A549 (cell line): ENCODE measurements at regions not wholly inside any gene's neighbourhood (a gene's known extent, or its start where the extent isn't known, plus 50 kb on each side); places are given as distances from the start of the nearest gene placed in this dataset.

Experiments
- ATAC-seq, 2 experiments: fragments of 200-7000 bp in 1 of 2; fragments of >200 bp in 1 of 2; cut with Nextera tagmentation in 1 of 2; cut with Tn5 transposase in 1 of 2; 3 replicates each; pipeline versions ENCODE4 v1.8.0 to v1.9.1; 2018 to 2020; ENCODE audit warnings: mild to moderate bottlenecking in 1 of 2, moderate library complexity in 1 of 2
- CTCF ChIA-PET: fragments of 300-600 bp; sonication (Branson Sonifier 250); formaldehyde crosslinking; extraction: SDS; loops from one replicate; lab custom pipeline; 2021; ENCODE audit warnings: antibody characterized with exemption, inconsistent platforms; lab: Yijun Ruan, JAX
- POLR2A ChIA-PET: fragments of 350-600 bp; formaldehyde crosslinking; extraction: SDS; loops from one replicate; lab custom pipeline; 2021; ENCODE audit warnings: antibody characterized with exemption, inconsistent platforms; lab: Yijun Ruan, JAX
- DNase-seq, 2 experiments: peaks; one replicate each; pipeline versions ENCODE4 v3.0.0 to v3.0.0-alpha.2; 2011 to 2016; ENCODE audit warnings: low read depth in 1 of 2, low spot score in 1 of 2
- FAIRE-seq: peaks from 2 replicates; lab custom pipeline; 2011; peaks lifted over from hg19 to GRCh38; lab: Jason Lieb, UNC
- H3K27ac ChIP-seq, 2 experiments: fragments of >200 bp; sonication (Bioruptor Twin); formaldehyde crosslinking; 3 replicates each; pipeline ENCODE4 v1.5.1; 2016 to 2017
- H3K4me1 ChIP-seq: fragments of >200 bp; sonication (Bioruptor Twin); formaldehyde crosslinking; 3 replicates; pipeline ENCODE4 v1.6.1; 2016
- H3K4me2 ChIP-seq: fragments of >200 bp; sonication (Bioruptor Twin); formaldehyde crosslinking; 3 replicates; pipeline ENCODE4 v1.6.1; 2016
- H3K4me3 ChIP-seq: fragments of >200 bp; sonication (Bioruptor Twin); formaldehyde crosslinking; 3 replicates; pipeline ENCODE4 v1.5.1; 2016
- H3K9me3 ChIP-seq: fragments of >200 bp; sonication (Bioruptor Twin); formaldehyde crosslinking; 3 replicates; pipeline ENCODE4 v1.6.1; 2016
- CBX8 ChIP-seq: fragments of 200-600 bp; sonication (generic); IDR thresholded peaks from 2 replicates; pipeline ENCODE4 v1.6.1; 2016
- CHD2 ChIP-seq: fragments of 150-350 bp; IDR thresholded peaks from 2 replicates; pipeline ENCODE4 v1.6.1; 2014; ENCODE audit warnings: low read length; ENCODE audit not compliant: partially characterized antibody
- ESRRA ChIP-seq: fragments of 150-350 bp; IDR thresholded peaks from 2 replicates; pipeline ENCODE4 v1.6.1; 2014; ENCODE audit warnings: mild to moderate bottlenecking, low read length, borderline replicate concordance
- FOXS1 ChIP-seq: fragments of 250-450 bp; sonication (Bioruptor Pico); IDR thresholded peaks from 2 replicates; pipeline ENCODE4 v1.5.0; 2020; ENCODE audit warnings: mild to moderate bottlenecking, moderate library complexity
- GATA3 ChIP-seq: IDR thresholded peaks from 2 replicates; pipeline ENCODE4 v1.6.1; 2012; ENCODE audit warnings: borderline replicate concordance
- HEYL ChIP-seq: fragments of 250-450 bp; sonication (Bioruptor Pico); IDR thresholded peaks from 2 replicates; pipeline ENCODE4 v1.8.0; 2021; ENCODE audit warnings: mild to moderate bottlenecking, moderate library complexity
- HOXB5 ChIP-seq: fragments of 250-450 bp; sonication (Bioruptor Pico); IDR thresholded peaks from 2 replicates; pipeline ENCODE4 v1.5.0; 2020; ENCODE audit warnings: mild to moderate bottlenecking, moderate library complexity
- JUNB ChIP-seq: fragments of >200 bp; sonication (Bioruptor Twin); formaldehyde crosslinking; IDR thresholded peaks from 2 replicates; pipeline ENCODE4 v1.6.1; 2016
- KDM1A ChIP-seq: fragments of 200-600 bp; sonication (generic); IDR thresholded peaks from 2 replicates; pipeline ENCODE4 v1.6.1; 2016; ENCODE audit warnings: low read depth, mild to moderate bottlenecking
- PHF8 ChIP-seq: fragments of 200-600 bp; sonication (generic); IDR thresholded peaks from 2 replicates; pipeline ENCODE4 v1.6.1; 2016; ENCODE audit warnings: low read depth, mild to moderate bottlenecking, antibody characterized with exemption, moderate library complexity, borderline replicate concordance
- SREBF2 ChIP-seq: fragments of 450-650 bp; IDR thresholded peaks from 2 replicates; pipeline ENCODE4 v1.6.1; 2014; ENCODE audit warnings: mild to moderate bottlenecking, moderate library complexity
- TFCP2L1 ChIP-seq: fragments of 250-450 bp; sonication (Bioruptor Pico); IDR thresholded peaks from 2 replicates; pipeline ENCODE4 v1.5.0; 2021; ENCODE audit warnings: mild to moderate bottlenecking
- WGBS: methylation state at CpG from one replicate; pipeline ENCODE4 v1.1.6; 2017; ENCODE audit errors: missing lambda C conversion rate; 5-methylcytosine and 5-hydroxymethylcytosine counted together
- TF ChIP-seq, protein P1 (sequence below): IDR thresholded peaks from 2 replicates; pipeline ENCODE4 v1.6.1; 2012
- TF ChIP-seq, protein P2 (sequence below): fragments of >200 bp; sonication (Bioruptor Twin); formaldehyde crosslinking; IDR thresholded peaks from 2 replicates; pipeline ENCODE4 v1.6.1; 2016
- TF ChIP-seq, protein P3 (sequence below): fragments of 250-450 bp; sonication (Bioruptor Pico); IDR thresholded peaks from 2 replicates; pipeline ENCODE4 v1.5.0; 2021; ENCODE audit warnings: mild to moderate bottlenecking, moderate library complexity, borderline replicate concordance
- TF ChIP-seq, protein P4 (sequence below): IDR thresholded peaks from 2 replicates; pipeline ENCODE4 v1.6.1; 2012; ENCODE audit warnings: low read depth, borderline replicate concordance
- TF ChIP-seq, protein P5 (sequence below): IDR thresholded peaks from 2 replicates; pipeline ENCODE4 v1.6.1; 2012

DNA sequence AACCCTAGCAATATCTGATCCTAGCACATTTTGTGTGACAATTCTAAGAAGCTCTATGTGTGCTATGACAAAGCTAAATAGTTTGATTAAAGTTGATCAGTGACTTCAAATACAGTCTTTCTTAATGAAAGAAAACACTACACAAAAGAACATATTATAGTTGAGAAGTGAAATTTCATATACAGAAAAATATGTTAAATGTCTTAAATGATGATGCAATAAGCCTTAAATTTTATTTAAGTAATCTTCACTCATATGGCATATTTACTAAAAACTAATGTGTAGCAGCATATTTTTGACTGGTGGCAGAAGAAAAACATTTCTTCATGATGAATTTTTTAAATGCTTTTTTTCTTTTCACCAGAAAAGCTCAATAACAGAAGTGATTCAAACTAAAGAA, 485.5 kb downstream of the TUSC7 start:
- TF ChIP-seq PHF8, result no peak
- no peak for TF ChIP-seq CBX8
- TF ChIP-seq, protein P1, sequence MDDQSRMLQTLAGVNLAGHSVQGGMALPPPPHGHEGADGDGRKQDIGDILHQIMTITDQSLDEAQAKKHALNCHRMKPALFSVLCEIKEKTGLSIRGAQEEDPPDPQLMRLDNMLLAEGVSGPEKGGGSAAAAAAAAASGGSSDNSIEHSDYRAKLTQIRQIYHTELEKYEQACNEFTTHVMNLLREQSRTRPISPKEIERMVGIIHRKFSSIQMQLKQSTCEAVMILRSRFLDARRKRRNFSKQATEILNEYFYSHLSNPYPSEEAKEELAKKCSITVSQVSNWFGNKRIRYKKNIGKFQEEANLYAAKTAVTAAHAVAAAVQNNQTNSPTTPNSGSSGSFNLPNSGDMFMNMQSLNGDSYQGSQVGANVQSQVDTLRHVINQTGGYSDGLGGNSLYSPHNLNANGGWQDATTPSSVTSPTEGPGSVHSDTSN, result no peak
- Histone ChIP-seq H3K9me3 (no peaks in the 10 kb centered on the region), H3K4me1 (no peaks in the 10 kb centered on the region), H3K4me3 (no peak overlapping the region), H3K4me2 (no peak overlapping the region), H3K27ac (no peak overlapping the region)
- DNase-seq, result no peak
- ChIA-PET CTCF (no interaction called here), POLR2A (no interaction called here)
- no peak for FAIRE-seq
- ATAC-seq, result no peak

DNA sequence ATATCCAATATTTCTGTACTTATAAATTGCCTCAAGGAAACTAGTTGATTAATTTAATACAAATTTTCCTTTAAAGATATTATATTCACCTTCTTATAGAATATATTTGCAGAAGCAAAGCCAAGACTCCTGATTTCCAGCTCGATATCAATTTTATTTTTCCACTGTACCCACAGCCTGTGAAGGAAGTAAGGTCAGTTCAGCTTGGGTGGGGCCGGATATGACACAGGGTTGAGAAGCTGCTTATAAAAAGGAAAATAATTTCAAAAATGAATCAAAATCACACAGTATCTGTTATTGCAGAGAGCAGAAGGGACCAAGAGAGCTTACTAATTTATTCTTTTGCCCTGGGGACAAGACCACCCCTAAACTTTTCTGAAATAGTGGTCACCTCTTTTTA, 491.4 kb downstream of the TUSC7 start:
- no peaks in the 10 kb centered on the region for H3K9me3 ChIP-seq
- ATAC-seq (no peak), FAIRE-seq (no peak), DNase-seq (no peak)
- ChIA-PET POLR2A (no interaction called here), CTCF (interaction anchor here (1.5 kb wide), 1 partner anchor 43 kb away, joined by 3 read pairs; no protein-coding TSS in a partner anchor)
- H3K27ac ChIP-seq, result no peak overlapping the region
- no peak for TF ChIP-seq FOXS1
- TF ChIP-seq, protein P2, sequence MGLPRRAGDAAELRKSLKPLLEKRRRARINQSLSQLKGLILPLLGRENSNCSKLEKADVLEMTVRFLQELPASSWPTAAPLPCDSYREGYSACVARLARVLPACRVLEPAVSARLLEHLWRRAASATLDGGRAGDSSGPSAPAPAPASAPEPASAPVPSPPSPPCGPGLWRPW, result no peak
- no peak for TF ChIP-seq JUNB
- TF ChIP-seq, protein P3, sequence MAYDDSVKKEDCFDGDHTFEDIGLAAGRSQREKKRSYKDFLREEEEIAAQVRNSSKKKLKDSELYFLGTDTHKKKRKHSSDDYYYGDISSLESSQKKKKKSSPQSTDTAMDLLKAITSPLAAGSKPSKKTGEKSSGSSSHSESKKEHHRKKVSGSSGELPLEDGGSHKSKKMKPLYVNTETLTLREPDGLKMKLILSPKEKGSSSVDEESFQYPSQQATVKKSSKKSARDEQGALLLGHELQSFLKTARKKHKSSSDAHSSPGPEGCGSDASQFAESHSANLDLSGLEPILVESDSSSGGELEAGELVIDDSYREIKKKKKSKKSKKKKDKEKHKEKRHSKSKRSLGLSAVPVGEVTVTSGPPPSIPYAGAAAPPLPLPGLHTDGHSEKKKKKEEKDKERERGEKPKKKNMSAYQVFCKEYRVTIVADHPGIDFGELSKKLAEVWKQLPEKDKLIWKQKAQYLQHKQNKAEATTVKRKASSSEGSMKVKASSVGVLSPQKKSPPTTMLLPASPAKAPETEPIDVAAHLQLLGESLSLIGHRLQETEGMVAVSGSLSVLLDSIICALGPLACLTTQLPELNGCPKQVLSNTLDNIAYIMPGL, result no peak
- TF ChIP-seq ESRRA, result no peak
- TF ChIP-seq GATA3, result no peak
- no peak for TF ChIP-seq KDM1A
- TF ChIP-seq HOXB5 (CRISPR knock-in tag), result no peak
- TF ChIP-seq SREBF2, result no peak
- TF ChIP-seq CHD2, result no peak
- TF ChIP-seq CBX8, result no peak
- WGBS, result 40% methylated on average over 2 of the region's 2 CpGs
- no peak overlapping the region for H3K4me3 ChIP-seq
- H3K4me2 ChIP-seq, result no peak overlapping the region
- H3K4me1 ChIP-seq, result no peaks in the 10 kb centered on the region

DNA sequence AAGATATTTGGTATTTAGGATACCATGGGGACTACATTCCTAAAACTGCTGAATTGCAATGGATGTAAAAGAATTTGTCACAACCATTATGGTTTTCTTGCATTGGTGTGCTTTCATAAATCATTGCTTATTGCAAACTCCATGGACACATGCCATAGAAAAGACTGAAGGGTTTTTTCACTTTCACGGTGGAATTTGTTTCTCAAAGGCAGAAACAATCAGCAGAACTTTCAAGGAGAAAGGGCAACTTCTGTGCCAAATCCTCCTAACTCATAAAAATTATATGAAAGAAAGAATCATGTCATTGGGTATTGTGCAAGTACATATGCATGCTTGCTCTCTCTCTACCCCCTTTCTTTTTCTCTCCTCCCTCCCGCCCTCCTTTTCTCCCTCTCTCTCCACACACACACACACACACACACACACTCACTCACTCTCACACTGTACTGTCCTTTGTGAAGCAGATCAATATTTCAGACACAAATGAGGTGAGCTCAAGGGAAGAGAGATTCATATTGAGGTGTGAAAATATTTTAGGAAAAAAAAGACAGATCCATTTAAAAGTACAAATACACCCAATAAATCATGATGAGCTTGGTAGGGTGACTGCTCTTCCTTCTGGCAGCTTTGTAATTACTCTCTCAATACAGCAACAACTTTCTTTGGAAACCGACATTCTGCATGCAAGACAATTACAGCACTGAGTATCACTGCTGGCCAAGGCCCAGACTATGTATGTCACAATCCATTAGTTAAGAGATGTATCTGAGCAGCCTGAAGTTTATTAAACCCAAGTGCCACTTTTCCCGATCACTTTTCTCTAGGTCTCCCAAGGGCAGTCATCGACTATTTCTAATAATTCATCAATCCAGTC, 492.6 kb downstream of the TUSC7 start:
- Histone ChIP-seq H3K4me3 (no peak overlapping the region), H3K27ac (no peak overlapping the region), H3K4me2 (no peak overlapping the region), H3K4me1 (no peaks in the 10 kb centered on the region), H3K9me3 (no peaks in the 10 kb centered on the region)
- no peak for TF ChIP-seq HOXB5 (CRISPR knock-in tag)
- no peak for TF ChIP-seq CBX8
- TF ChIP-seq, protein P4, sequence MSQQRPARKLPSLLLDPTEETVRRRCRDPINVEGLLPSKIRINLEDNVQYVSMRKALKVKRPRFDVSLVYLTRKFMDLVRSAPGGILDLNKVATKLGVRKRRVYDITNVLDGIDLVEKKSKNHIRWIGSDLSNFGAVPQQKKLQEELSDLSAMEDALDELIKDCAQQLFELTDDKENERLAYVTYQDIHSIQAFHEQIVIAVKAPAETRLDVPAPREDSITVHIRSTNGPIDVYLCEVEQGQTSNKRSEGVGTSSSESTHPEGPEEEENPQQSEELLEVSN, result no peak
- TF ChIP-seq, protein P5, sequence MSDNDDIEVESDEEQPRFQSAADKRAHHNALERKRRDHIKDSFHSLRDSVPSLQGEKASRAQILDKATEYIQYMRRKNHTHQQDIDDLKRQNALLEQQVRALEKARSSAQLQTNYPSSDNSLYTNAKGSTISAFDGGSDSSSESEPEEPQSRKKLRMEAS, result no peak
- no peak for TF ChIP-seq TFCP2L1 (CRISPR knock-in tag)
- TF ChIP-seq HEYL, result no peak
- no peak for TF ChIP-seq KDM1A
- TF ChIP-seq, protein P2, result no peak
- no peak for TF ChIP-seq PHF8
- ChIA-PET POLR2A (no interaction called here), CTCF (interaction anchor here (0.7 to 1.5 kb wide), 2 partner anchors 32 to 44 kb away, joined by 3 read pairs; no protein-coding TSS in a partner anchor)
- ATAC-seq (no peak), FAIRE-seq (no peak), DNase-seq (no peak)
- WGBS, result 48% methylated on average over 5 of the region's 5 CpGs
